Neural progenitor cell (in vitro differentiated cells): ENCODE measurements at regions not wholly inside any gene's neighbourhood (a gene's known extent, or its start where the extent isn't known, plus 50 kb on each side); places are given as distances from the start of the nearest gene placed in this dataset.

Source experiments
- EZH2 ChIP-seq: fragments of 200-600 bp; sonication (generic); IDR thresholded peaks from 2 replicates; pipeline ENCODE4 v1.6.1; 2017; ENCODE audit warnings: antibody characterized with exemption, mild to moderate bottlenecking, moderate library complexity
- TF ChIP-seq, protein P1 (sequence below): fragments of 200-600 bp; sonication (generic); IDR thresholded peaks from 2 replicates; pipeline ENCODE4 v1.5.1; 2017; ENCODE audit warnings: antibody characterized with exemption, mild to moderate bottlenecking

DNA sequence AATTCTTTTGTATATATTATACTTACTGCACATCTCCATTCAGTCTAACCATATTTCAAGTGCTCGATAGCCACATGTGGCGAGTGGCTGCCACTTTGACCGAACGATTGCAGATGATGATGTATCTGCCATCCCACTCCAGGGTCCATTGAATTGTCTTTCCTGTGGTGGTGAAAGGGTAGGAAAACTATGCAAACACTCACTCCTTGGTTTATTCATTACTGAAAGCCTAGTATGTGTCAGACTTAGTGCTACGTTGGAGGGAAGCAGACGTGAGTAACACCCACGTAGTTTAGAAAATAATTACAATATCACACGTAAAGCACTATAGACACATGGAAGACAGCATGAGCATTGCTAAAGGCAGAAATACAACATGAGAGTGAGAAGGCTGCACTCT, 353.7 kb downstream of the CSNK1G3 start:
- TF ChIP-seq, protein P1, sequence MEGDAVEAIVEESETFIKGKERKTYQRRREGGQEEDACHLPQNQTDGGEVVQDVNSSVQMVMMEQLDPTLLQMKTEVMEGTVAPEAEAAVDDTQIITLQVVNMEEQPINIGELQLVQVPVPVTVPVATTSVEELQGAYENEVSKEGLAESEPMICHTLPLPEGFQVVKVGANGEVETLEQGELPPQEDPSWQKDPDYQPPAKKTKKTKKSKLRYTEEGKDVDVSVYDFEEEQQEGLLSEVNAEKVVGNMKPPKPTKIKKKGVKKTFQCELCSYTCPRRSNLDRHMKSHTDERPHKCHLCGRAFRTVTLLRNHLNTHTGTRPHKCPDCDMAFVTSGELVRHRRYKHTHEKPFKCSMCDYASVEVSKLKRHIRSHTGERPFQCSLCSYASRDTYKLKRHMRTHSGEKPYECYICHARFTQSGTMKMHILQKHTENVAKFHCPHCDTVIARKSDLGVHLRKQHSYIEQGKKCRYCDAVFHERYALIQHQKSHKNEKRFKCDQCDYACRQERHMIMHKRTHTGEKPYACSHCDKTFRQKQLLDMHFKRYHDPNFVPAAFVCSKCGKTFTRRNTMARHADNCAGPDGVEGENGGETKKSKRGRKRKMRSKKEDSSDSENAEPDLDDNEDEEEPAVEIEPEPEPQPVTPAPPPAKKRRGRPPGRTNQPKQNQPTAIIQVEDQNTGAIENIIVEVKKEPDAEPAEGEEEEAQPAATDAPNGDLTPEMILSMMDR: no peak
- no peak for TF ChIP-seq EZH2
